ENCODE measurements at regions not wholly inside any gene's neighbourhood (a gene's known extent, or its start where the extent isn't known, plus 50 kb on each side); places are given as distances from the start of the nearest gene placed in this dataset.

DNA sequence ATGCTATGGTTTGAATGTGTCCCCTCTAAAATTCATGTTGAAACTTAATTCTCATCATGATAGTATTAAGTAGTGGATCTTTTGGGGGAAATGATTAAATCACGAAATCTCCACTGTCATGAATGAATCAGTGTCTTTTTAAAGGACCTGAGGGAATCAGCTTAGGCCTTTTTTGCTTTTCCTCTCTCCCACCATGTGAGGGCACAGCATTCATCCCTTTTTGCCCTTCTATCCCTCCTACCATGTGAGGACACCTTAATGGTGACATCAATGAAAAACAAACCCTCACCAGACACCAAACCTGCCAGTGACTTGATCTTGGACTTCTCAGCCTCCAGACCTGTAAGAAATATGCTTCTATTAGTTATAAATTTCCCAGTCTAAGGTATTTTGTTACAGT, 247.1 kb upstream of the UBE2E3 start:
- no peak for DNase-seq

DNA sequence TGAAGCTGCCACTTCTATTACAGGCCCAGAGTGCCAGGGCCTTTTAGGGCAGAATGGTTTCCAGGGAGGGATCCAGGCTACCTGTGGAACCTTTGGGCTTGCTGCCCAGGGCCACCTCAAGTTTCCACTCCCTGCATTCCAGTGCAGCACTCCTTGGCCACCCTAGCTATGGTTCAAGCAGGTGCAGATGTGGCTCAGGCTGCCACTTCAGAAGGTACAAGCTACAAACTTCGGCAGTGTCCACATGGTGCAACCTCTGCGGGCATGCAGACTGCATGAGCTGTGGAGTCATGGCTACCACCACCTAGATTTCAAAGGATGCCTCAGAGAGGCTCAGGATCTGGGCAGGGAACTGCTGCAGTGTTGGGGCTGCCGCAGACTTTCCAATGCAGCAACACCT, 248.1 kb upstream of the UBE2E3 start:
- no peak for DNase-seq

DNA sequence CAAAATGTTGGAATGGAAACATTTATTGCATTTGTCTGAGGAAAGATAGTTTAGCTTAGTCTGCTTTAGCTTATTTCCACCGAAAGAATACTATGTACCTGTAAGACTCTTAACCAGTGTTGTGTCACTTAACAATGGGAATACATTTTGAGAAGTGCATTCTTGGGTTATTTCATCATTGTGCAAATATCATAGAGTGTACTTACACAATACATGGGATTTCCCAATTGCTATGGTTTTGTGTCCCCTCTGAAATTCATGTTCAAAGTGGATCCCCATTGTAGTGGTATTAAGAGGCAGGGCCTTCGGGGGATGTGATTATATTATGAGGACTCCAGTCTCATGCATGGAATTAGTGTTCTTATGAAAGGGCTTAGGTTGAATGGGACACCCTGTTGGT, 249.4 kb upstream of the UBE2E3 start:
- DNase-seq: no peak

DNA sequence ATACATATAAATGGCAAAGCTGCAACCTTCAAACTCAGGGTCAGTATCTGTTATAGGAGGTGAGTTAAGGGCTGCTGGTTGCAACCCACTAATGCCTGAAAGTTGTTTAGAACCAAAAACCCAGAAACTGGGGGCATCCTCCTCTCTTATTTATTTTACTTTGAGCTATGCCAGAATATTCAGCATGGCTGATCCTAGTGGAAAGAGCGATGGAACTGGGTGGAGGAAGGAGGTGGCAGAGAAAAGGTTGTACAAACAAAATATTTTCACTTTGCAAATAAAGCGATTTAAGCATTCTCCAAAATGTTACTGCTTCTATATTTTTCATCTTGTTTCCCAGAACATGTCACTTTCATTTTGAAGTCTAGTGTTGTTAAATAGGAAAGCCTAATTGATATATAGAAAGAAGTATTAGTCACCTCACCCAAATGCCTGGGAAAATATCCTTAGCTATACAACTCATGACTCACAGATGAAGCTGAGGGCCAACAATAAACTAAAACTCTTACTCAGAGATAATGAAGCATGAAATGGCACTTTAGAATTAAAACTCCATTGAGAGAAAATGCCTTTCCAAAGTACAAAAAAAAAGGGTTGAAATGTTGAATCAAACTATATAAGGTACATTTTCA, 251.4 kb upstream of the UBE2E3 start:
- no peak for DNase-seq

DNA sequence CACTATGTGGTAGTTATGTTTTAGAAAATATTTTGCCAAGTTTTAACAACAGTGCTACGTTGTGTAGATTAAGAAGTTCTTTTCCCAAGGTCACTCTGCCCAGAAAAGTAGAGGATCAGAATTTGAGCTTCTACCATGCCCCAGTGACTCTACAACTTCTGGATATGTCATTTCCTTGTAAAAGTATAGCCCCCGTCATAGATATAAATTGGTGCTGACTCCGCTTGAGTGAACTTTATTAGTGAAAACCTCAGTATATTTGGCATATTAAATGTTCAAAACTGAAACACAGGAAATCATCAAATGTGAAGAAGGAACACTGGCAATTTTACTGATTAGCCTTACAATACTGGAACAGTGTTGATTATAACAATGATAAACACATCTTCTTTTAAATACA, 256.7 kb upstream of the UBE2E3 start:
- no peak for DNase-seq

DNA sequence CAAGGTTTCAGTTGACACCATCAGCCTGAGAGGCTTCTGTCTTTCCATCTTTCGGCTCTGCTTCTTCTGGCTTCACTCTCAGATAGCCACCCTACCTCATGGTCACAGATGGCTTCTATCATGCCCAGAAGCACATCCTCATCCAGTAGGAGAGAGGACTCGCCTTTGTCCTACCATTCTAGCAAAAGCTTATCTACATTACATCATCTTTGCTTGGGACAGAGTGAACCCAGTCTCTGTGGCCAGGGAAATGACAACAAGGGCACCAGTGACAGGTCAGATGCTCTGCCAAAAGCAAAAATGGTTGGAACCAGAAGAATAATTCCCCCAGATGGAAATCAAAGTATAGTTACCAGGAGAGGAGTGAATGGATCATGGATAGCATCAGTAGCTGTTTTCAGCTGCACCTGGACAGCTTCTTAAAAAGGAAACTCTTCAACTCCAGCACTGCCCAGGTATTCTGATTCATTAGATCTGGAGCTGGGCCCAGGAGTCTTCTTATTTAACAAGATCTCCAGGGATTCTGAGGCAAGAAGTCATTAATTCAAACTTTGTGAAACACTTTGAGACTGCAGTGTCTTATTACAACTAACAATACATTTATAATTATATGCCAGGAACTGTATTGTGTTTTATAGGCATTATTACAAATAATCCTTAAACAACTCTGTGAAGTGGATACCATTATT, 257.7 kb upstream of the UBE2E3 start:
- no peak for DNase-seq

DNA sequence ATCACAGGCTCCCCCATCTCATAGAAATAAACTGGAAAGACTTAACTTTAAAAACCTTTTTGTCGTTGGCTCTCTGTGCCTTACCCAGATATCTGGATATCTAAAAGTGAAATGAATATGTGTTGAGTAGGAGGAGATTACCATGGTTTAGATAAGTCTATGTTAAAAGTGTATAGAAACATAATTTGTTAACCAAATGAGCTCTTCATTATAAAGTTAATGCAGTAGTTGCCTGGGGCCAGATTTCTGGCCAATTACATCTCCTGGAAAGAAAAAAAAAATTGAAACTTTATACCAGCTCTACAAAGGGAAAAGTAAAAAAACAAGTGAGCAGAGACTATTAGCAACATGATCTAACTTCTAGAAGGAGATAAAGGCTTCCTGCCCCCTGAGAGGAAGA, 259.6 kb upstream of the UBE2E3 start:
- DNase-seq: no peak

DNA sequence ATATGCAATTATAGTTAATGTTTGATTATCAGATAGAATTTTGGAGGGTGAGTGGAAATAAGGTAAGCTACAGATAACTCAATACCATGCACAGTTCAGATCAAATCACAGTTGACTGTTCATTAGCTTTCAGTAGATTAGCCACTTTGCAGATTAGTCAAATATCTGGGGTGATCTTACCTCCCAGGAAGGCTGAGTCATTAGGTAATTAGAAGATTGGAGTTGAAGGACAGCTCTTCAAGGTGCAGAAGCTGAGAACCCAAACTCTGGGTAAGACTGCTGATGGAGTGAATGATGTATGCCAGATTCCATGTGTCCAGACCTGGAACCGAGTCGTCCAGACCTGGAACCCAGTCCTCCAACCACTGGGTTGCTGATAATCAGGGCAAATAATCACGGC, 262.8 kb upstream of the UBE2E3 start:
- DNase-seq: no peak

DNA sequence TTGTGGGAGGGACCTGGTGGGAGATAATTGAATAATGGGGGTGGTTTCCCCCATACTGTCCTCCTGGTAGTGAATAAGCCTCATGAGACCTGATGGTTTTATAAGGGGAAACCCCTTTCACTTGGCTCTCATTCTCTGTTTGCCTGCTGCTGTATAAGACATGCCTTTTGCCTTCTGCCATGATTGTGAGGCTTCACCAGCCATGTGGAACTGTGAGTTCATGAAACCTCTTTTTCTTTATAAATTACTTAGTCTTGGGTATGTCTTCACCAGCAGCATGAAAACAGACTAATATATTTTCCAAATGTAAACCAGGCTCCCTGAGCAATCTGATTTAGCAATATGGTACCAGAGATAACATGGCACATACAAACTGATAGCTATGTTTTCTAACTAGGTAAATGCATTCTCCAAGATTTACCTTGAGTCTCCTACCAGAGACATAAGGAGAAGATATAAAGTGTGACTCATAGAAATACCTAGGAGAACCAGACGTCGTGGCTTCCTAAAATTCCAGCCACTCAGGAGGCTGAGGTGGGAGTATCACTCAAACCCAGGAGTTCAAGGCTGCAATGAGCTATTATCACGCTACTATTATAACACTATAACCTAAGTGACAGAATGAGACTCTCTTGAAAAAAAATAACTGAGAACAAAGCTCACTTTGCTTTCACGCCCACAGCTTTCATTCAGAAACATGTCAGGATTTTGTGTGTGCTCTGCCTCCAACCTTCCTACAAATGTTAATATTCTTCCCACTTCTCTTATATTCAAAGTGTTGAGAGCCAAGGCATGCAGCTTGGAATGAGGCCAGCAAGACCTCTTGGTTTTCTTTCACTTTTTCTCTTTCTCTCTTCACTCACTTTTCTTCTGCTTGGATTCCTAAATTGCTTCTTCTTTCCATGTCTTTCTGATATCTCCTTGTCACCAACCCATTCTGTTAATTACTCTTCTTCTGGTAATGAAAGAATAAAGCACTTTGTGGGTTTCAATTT, 263.9 kb upstream of the UBE2E3 start:
- DNase-seq: no peak

DNA sequence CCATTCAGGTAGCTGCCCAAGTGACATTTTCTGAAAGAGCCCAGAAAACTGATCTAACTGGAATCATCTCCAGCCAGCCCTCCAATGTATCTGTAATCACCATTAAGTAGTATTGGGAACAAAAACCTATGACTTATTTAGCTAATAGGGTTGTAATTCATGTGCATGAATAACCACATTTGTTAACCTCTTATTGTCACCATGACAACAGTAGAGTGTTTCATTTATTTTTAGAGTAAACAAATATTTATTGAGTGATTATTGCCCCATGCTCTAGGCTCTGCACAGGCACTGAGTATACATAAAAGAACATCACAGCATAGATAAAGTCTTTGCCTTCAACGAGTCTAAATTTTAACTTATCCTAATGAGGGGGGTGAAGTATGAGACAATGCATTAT, 265.4 kb upstream of the UBE2E3 start:
- DNase-seq: no peak

DNA sequence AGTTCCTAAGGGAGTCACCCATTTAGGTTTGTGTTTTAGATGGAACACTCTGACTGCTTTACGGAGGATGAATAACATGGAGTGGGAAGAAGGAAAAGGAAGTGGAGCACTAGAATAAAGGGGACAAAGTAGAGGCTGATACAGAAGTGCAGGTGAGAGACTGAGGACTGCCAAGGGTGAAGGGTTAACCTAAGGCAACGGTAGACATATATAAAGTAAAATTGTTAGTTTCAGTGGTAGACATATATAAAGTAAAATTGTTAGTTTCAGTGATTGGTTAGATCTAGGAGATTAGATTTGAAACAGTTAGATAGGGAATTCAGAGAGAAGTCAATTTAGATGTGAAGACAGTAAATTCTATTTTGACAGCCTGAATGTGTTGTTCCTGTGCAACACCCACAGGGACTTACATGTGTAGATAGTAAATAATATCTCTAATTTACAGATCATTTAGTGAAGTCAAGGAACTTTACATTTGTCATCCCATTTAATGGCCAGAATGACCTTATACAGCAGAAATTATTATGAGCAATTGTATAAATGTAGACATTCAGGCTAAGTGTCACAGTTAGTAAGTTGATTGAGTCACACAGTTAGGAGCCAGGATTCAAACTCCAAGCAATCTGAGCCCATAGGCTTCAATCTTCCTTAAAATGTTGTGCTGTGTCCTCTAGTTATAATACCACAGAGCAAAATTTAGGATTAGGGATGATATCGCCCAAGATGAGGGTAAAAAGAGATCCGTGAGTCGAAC, 270.8 kb upstream of the UBE2E3 start:
- DNase-seq: no peak

DNA sequence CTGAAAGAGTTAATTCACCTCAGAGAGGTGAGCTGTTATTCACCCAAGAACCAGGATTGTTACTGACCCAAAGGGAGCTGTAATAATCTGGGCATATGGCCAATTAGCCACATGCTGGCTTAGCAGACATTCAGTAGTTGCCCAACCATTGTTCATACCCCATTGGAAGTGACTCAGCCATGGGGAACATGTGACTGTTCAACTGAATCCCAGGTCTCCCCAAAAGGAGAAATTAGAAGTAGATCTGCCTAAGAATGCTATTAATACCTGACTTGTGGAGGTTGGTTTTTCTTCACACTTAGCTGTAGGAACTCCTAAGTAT, 272.6 kb upstream of the UBE2E3 start:
- no peak for DNase-seq

DNA sequence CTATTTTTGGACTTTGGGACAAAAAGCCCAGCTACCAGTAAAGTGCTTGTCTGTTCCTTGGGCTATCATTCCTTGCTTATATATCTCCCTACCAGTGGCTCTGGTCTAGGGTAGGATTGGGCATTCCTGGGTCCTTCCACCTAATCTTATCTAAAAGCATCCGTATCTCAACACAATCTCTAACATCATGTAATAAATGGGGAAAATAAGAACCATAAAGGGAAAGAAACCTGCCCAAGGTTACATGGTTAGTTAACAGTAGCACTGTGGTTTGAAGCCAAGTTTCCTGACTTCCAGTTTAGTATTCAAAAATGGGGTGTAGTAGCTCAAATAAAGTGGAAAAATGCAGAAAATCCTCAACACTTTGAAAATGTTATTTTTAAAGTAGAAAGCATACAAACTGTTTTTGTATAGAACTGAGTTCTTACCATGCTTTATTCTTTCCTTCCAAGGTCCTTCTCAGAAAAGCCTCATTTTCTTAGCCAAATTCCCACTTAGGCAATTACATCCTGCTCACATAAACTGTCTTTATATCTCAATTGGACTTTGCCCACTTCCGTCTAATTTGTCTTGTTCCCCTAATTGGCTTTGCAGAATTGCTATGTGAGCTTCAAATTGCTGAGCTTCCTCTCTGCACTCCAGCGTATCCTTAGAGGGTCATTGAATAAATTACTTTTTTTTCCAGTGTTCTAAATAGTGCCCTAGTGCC, 273.1 kb upstream of the UBE2E3 start:
- DNase-seq: no peak

DNA sequence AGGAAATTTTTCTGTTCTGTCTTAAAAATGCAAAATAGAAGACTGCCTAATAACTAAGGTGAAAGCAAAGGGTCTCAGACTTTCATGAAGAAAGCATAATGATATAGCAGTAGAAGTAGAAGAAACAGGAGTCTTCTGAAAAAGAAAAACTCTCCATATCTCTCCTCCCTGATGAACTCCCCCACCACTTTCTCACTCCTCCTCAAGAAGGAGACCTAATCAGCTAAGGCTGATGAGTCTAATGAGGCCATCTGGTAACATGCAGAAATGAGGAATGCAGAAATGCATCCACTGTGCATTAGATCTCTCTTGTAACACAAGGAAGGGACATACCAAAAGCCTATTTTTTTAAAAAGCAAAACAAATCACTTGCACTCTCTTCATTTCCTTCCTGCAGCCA, 273.7 kb upstream of the UBE2E3 start:
- no peak for DNase-seq

DNA sequence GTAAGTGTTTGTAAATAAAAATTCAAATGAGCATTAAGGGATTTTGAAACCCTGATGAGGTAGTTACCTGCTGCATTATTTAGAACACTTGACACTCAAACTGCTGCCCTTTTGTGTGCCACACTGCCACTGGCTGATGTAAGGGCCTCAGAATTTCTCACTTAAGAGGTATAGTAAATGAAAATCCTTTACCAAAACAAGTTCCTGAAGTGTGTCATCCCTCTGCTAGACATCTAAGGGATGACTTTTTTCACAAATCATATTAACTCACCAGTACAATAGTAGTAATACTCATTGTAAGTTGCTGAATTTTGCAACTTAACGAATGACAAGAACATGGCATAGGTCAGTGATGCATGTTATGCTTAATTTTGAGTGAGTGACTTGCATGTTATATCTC, 274.9 kb upstream of the UBE2E3 start:
- DNase-seq: no peak

DNA sequence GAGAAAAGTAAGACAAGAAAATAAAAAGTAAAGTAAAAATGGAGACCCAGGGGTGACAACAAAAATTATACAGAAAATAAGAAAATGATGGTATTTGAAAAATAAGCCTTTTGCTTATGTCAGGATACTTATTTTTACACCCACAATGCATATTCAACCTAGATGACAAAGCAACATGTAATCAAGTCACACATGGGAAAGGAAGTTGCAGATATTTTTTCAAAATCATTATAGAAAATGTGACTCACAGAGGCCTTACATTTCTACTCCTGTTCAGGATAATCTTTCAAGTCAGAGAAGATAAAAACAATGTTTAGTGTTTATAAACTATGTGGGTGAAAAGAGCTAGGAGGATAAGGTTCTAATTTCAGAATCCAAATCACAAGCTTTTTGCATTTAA, 275.3 kb upstream of the UBE2E3 start:
- DNase-seq: no peak

DNA sequence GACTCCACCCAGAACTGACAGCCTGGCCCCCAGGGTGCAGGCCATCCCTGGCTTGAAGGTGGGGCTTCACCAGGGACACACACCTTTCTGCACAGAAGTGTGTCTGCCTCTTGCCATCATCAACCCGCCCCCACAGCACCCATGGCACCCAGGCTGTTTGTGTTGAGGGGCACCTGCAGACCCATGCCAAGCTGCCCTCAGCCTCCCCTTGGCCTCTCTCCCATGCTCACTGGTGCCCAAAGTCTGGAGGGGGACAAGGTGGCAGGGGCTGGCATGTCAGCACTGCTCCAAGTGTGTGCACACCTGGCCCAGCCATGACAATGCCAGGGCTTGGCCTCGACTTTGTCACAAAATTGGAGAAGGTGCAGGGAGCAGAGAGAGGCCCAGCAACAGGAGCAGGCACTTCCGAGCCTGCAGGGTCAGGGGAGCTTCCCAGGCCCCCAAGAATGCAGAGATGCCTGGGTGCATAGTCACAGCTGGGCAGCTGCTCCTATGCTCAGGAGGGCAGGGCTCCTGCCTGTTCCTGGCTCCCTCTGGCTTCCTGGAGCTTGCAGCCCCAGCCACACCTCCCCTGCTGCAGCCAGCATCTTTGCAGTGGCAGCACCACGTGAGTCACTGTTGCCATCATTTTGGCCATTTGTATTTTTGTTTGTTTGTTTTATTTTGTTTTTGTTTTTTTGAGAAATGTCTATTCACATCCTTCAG, 280.6 kb upstream of the UBE2E3 start:
- no peak for DNase-seq

DNA sequence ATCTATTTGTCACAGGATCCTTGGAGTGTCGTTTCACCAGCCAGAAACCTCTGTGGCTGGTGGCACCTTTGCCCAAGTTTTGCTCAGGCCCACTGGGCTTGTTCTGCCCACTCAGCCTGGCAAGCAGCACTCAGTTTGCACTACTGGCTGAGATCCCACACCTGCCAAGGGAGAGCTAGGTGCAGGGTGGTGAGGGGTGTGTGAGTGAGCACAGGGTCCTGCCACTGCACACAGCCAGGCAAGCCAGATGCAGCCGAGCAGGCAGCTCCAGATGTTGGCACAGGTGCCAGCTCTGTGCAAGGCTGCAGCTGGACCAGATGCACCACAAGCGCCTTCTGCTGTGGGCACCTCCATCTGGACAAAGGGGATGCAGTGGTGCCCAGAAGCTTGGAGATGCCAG, 281.7 kb upstream of the UBE2E3 start:
- DNase-seq: no peak

DNA sequence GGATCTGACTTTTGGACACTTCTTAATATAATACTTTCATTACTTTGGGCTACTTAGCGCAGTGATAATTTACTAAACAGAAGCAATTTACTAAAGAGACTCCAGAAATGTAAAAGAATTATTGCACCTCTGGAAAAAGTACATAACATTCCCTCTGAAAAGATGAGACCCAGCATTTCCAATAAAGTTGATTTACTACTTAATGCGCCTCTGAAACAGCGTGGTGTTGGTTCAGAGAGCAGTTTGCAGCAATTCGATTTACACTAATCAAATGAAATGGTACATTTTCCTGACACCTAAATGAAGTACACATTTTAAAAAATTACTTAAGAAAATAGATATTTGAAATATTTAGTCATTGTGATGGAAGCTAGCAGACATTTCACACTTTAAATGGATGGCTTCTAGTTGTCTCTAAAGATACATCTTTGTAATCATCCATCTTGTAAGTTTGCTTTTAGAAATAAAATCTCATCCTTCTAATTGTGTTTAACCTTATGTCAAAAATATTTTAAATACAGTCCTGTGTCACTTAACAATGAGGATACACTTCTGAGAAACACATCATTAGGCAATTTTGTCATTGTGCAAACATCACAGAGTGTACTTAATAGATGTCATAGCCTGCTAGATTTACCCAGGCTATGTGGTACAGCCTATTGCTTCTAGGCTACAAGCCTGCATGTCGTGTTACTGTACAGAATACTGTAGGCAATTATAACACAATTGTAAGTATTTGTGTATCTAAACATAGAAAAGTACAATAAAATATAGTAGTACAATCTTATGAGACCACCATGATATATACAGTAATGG, 284.6 kb upstream of the UBE2E3 start:
- DNase-seq: no peak

DNA sequence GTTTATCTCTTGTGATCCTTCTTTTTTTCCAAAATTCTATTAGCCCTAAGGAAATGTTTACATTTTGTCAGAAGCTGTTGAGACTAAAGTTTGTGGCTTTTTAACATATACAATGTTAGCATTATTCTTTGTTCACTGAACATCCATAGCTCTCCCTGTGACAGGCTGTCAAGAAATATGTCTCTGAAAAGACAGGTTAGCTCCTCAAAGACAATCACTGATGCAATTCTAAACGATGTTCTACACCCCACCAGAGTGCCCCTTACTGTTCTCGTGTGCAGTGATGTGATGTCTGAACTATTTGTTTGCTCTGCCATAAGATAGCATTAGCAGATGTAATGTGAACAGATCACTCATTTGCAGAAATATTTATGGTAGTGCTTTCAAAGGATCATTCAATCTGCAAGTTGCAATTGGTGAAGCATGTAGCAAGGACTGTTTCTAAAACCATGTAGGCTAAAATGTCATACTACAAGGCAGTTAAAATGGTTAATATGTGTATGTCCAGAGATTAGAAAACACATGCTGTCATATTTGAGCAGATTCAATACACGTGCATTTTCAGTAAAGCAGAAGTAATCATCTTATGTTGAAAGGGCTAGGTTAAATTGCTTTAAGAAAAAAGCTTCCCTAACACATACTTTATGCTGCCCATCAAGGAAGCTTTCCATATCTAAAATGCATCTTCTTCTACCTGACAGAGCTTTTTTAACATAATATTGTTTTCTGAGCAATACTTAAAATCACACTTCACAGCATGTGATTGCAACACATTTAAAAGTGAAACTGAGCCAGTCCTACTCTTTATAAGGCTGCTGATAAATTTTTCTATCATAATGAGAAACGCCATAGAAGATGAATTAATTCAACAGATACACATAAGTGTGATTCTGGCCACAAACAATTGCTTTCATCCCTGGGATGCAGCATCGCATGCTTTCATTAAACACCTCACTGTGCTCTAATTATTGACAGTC, 285.7 kb upstream of the UBE2E3 start:
- no peak for DNase-seq

All from activated CD4-positive, alpha-beta T cell treated with anti-CD3 and anti-CD28 coated beads, Interleukin-10, Interleukin-2, amounts not matched to agents 100 ng/mL and 50 ng/mL, durations not matched to agents 16 hours and 8 hours (primary cell).